SU-DHL-6 (cell line): ENCODE measurements at regions not wholly inside any gene's neighbourhood (a gene's known extent, or its start where the extent isn't known, plus 50 kb on each side); places are given as distances from the start of the nearest gene placed in this dataset.

ENCODE experiments used
- H2AFZ ChIP-seq: fragments of 200-600 bp; sonication (generic); 2 replicates; pipeline ENCODE4 v1.6.1; 2014; ENCODE audit warnings: low read depth, mild to moderate bottlenecking, moderate library complexity, mixed read lengths, antibody characterized with exemption, low read length; ENCODE audit not compliant: severe bottlenecking
- H3F3A ChIP-seq: fragments of 200-600 bp; shearing (Covaris generic); 2 replicates; pipeline ENCODE4 v1.6.0; 2016; ENCODE audit warnings: antibody characterized with exemption, mild to moderate bottlenecking; ENCODE audit not compliant: insufficient read depth
- H3K27ac ChIP-seq: fragments of 200-600 bp; sonication (generic); 2 replicates; pipeline ENCODE4 v1.5.1; 2016; ENCODE audit warnings: low read depth, mild to moderate bottlenecking, low read length, moderate library complexity, mixed read lengths
- H3K27me3 ChIP-seq: fragments of 200-600 bp; sonication (generic), shearing (Covaris generic); 2 replicates; pipeline ENCODE4 v1.6.0; 2014; ENCODE audit warnings: mild to moderate bottlenecking, low read length
- H3K36me3 ChIP-seq: fragments of 200-600 bp; sonication (generic); 2 replicates; pipeline ENCODE4 v1.6.1; 2014; ENCODE audit warnings: mild to moderate bottlenecking, low read length, mixed read lengths
- H3K4me2 ChIP-seq: fragments of 300-600, 200-600 bp; shearing (Covaris generic), sonication (generic); 2 replicates; pipeline ENCODE4 v1.6.0; 2014; ENCODE audit warnings: low read length, low read depth, mild to moderate bottlenecking; ENCODE audit not compliant: poor library complexity, severe bottlenecking
- H3K4me3 ChIP-seq: fragments of 200-600 bp; sonication (generic); 2 replicates; pipeline ENCODE4 v1.5.1; 2014; ENCODE audit warnings: antibody characterized with exemption, low read length, mild to moderate bottlenecking, mixed read lengths; ENCODE audit not compliant: insufficient read depth, poor library complexity, severe bottlenecking
- H3K79me2 ChIP-seq: fragments of 200-600 bp; sonication (generic); 2 replicates; pipeline ENCODE4 v1.6.1; 2014; ENCODE audit warnings: mild to moderate bottlenecking, low read length, moderate library complexity; ENCODE audit not compliant: insufficient read depth
- H3K9ac ChIP-seq: fragments of 200-600 bp; sonication (generic); 2 replicates; pipeline ENCODE4 v1.7.0; 2014; ENCODE audit warnings: mild to moderate bottlenecking, low read length
- H3K9me2 ChIP-seq: fragments of 200-600 bp; sonication (generic); replicated peaks from 2 replicates; pipeline ENCODE4 v1.6.1; 2014; ENCODE audit warnings: low read length; ENCODE audit not compliant: insufficient read depth
- H3K9me3 ChIP-seq: fragments of 200-600 bp; sonication (generic); 2 replicates; pipeline ENCODE4 v1.6.1; 2014; ENCODE audit warnings: low read length, mixed read lengths; ENCODE audit not compliant: insufficient read depth
- H4K20me1 ChIP-seq: fragments of 200-600 bp; sonication (generic); 2 replicates; pipeline ENCODE4 v1.6.1; 2014; ENCODE audit warnings: low read depth, mild to moderate bottlenecking, antibody characterized with exemption, low read length, moderate library complexity, mixed read lengths
- CTCF ChIP-seq: fragments of 200-600 bp; sonication (generic); IDR thresholded peaks from one replicate; pipeline ENCODE4 v1.5.1; 2017; ENCODE audit warnings: antibody characterized with exemption, mild to moderate bottlenecking, low read length, moderate library complexity; ENCODE audit not compliant: insufficient read depth, poor library complexity, severe bottlenecking
- EZH2phosphoT487 ChIP-seq: fragments of 200-600 bp; sonication (generic), shearing (Covaris generic); conservative IDR thresholded peaks from 2 replicates; pipeline ENCODE4 v1.6.1; 2018; ENCODE audit warnings: mild to moderate bottlenecking, antibody characterized with exemption, low read length, moderate library complexity, mixed read lengths

GRCh38 chr1:88557014-88557413 is 127.1 kb upstream of the PKN2 start:
- H3K36me3 ChIP-seq, result no peaks in the 10 kb centered on the region
- H3K9me3 ChIP-seq, result no peaks in the 10 kb centered on the region

GRCh38 chr1:88560621-88561020 is 123.5 kb upstream of the PKN2 start:
- no peak overlapping the region for H3K4me2 ChIP-seq
- H3K9ac ChIP-seq, result no peak overlapping the region
- no peaks in the 10 kb centered on the region for H3K27me3 ChIP-seq
- no peaks in the 10 kb centered on the region for H3F3A ChIP-seq
- H3K79me2 ChIP-seq, result no peaks in the 10 kb centered on the region
- H3K4me3 ChIP-seq, result no peak overlapping the region
- H4K20me1 ChIP-seq, result no peaks in the 10 kb centered on the region
- no peaks in the 10 kb centered on the region for H3K9me3 ChIP-seq
- no peaks in the 10 kb centered on the region for H3K9me2 ChIP-seq
- H3K27ac ChIP-seq, result no peak overlapping the region
- no peak overlapping the region for H2AFZ ChIP-seq
- no peaks in the 10 kb centered on the region for H3K36me3 ChIP-seq
- TF ChIP-seq CTCF (no peak), EZH2phosphoT487 (no peak)

More at GRCh38 chr1:88557014-88557413, 127.1 kb upstream of the PKN2 start:
- H3K4me3 ChIP-seq, result no peak overlapping the region
- H3K27me3 ChIP-seq, result no peaks in the 10 kb centered on the region
- TF ChIP-seq EZH2phosphoT487 (no peak), CTCF (no peak)
- no peaks in the 10 kb centered on the region for H3F3A ChIP-seq
- H3K9ac ChIP-seq, result no peak overlapping the region
- H4K20me1 ChIP-seq, result no peaks in the 10 kb centered on the region
- no peaks in the 10 kb centered on the region for H3K79me2 ChIP-seq
- no peak overlapping the region for H3K27ac ChIP-seq
- H3K4me2 ChIP-seq, result no peak overlapping the region
- no peaks in the 10 kb centered on the region for H3K9me2 ChIP-seq
- no peak overlapping the region for H2AFZ ChIP-seq

GRCh38 chr1:88562991-88563390 is 121.1 kb upstream of the PKN2 start:
- H3K79me2 ChIP-seq, result no peaks in the 10 kb centered on the region
- no peak overlapping the region for H3K4me3 ChIP-seq
- H3K36me3 ChIP-seq, result no peaks in the 10 kb centered on the region
- TF ChIP-seq EZH2phosphoT487, result no peak
- no peak for TF ChIP-seq CTCF
- no peak overlapping the region for H3K27ac ChIP-seq
- no peaks in the 10 kb centered on the region for H4K20me1 ChIP-seq
- H3K4me2 ChIP-seq, result no peak overlapping the region
- H3K27me3 ChIP-seq, result no peaks in the 10 kb centered on the region
- H2AFZ ChIP-seq, result no peak overlapping the region
- no peaks in the 10 kb centered on the region for H3K9me2 ChIP-seq
- no peaks in the 10 kb centered on the region for H3F3A ChIP-seq
- H3K9ac ChIP-seq, result no peak overlapping the region
- H3K9me3 ChIP-seq, result no peaks in the 10 kb centered on the region
